DND-41 (cell line): ENCODE measurements at regions not wholly inside any gene's neighbourhood (a gene's known extent, or its start where the extent isn't known, plus 50 kb on each side); places are given as distances from the start of the nearest gene placed in this dataset.

Source experiments
- ATAC-seq: fragments of 200-7000 bp; cut with Tn5 transposase; 3 replicates; pipeline ENCODE4 v1.9.1; 2021; ENCODE audit warnings: low read depth; ENCODE audit not compliant: insufficient read depth
- DNase-seq: peaks from one replicate; pipeline ENCODE4 v3.0.0-alpha.2; 2020
- H2AFZ ChIP-seq: 2 replicates; pipeline ENCODE4 v1.6.0; 2012; ENCODE audit warnings: low read depth, low read length
- H3K27ac ChIP-seq: 2 replicates; pipeline ENCODE4 v1.5.1; 2012; ENCODE audit warnings: low read length, inconsistent platforms
- H3K27me3 ChIP-seq: fragments of 200-600 bp; sonication (generic); 2 replicates; pipeline ENCODE4 v1.6.0; 2012; ENCODE audit warnings: low read length, mild to moderate bottlenecking, inconsistent platforms; ENCODE audit not compliant: insufficient read depth, poor library complexity
- H3K36me3 ChIP-seq: 2 replicates; pipeline ENCODE4 v1.5.1; 2012; ENCODE audit warnings: low read length, inconsistent platforms; ENCODE audit not compliant: insufficient read depth
- H3K4me1 ChIP-seq: 2 replicates; pipeline ENCODE4 v1.5.1; 2012; ENCODE audit warnings: mild to moderate bottlenecking, low read length; ENCODE audit not compliant: insufficient read depth
- H3K4me2 ChIP-seq: 2 replicates; pipeline ENCODE4 v1.6.0; 2012; ENCODE audit warnings: mild to moderate bottlenecking, moderate library complexity, low read length, inconsistent platforms; ENCODE audit not compliant: insufficient read depth
- H3K4me3 ChIP-seq, 2 experiments: fragments of 200-600 bp in 1 of 2; shearing (Covaris generic) in 1 of 2; 2 replicates each; pipeline ENCODE4 v1.5.1; 2012 to 2016; ENCODE audit warnings: inconsistent platforms in 2 of 2, low read length in 2 of 2, mild to moderate bottlenecking in 2 of 2, low read depth in 1 of 2, moderate library complexity in 1 of 2
- H3K79me2 ChIP-seq: 2 replicates; pipeline ENCODE4 v1.6.0; 2012; ENCODE audit warnings: low read length, inconsistent platforms; ENCODE audit not compliant: insufficient read depth
- H3K9ac ChIP-seq: 2 replicates; pipeline ENCODE4 v1.6.0; 2012; ENCODE audit warnings: low read depth, mild to moderate bottlenecking, inconsistent platforms, low read length, moderate library complexity
- H3K9me3 ChIP-seq: 2 replicates; pipeline ENCODE4 v1.5.1; 2012; ENCODE audit warnings: low read length, moderate library complexity, mild to moderate bottlenecking, inconsistent platforms; ENCODE audit not compliant: insufficient read depth, severe bottlenecking
- H4K20me1 ChIP-seq: 2 replicates; pipeline ENCODE4 v1.6.0; 2012; ENCODE audit warnings: low read length; ENCODE audit not compliant: insufficient read depth
- EZH2 ChIP-seq: IDR thresholded peaks from 3 replicates; pipeline ENCODE4 v1.6.1; 2012; ENCODE audit warnings: borderline replicate concordance, low read depth, mild to moderate bottlenecking, moderate library complexity, low read length, inconsistent platforms; ENCODE audit not compliant: severe bottlenecking
- TF ChIP-seq, protein P1 (sequence below): IDR thresholded peaks from 2 replicates; pipeline ENCODE4 v1.5.1; 2012; ENCODE audit warnings: borderline replicate concordance, low read length, moderate library complexity, mild to moderate bottlenecking; ENCODE audit not compliant: poor library complexity, severe bottlenecking; ENCODE audit errors: extremely low read depth

- H3K79me2 ChIP-seq = no peaks in the 10 kb centered on the region
- no peak overlapping the region for H3K4me2 ChIP-seq
- no peak overlapping the region for H2AFZ ChIP-seq
- no peaks in the 10 kb centered on the region for H3K36me3 ChIP-seq
- no peak overlapping the region for H3K4me3 ChIP-seq
- no peaks in the 10 kb centered on the region for H3K4me1 ChIP-seq
- no peak for TF ChIP-seq EZH2
- TF ChIP-seq, protein P1, sequence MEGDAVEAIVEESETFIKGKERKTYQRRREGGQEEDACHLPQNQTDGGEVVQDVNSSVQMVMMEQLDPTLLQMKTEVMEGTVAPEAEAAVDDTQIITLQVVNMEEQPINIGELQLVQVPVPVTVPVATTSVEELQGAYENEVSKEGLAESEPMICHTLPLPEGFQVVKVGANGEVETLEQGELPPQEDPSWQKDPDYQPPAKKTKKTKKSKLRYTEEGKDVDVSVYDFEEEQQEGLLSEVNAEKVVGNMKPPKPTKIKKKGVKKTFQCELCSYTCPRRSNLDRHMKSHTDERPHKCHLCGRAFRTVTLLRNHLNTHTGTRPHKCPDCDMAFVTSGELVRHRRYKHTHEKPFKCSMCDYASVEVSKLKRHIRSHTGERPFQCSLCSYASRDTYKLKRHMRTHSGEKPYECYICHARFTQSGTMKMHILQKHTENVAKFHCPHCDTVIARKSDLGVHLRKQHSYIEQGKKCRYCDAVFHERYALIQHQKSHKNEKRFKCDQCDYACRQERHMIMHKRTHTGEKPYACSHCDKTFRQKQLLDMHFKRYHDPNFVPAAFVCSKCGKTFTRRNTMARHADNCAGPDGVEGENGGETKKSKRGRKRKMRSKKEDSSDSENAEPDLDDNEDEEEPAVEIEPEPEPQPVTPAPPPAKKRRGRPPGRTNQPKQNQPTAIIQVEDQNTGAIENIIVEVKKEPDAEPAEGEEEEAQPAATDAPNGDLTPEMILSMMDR = no peak
- DNase-seq (no peak), ATAC-seq (no peak)
- H3K9me3 ChIP-seq = no peaks in the 10 kb centered on the region
- H3K27ac ChIP-seq = no peak overlapping the region
- H3K9ac ChIP-seq = no peak overlapping the region
- no peaks in the 10 kb centered on the region for H4K20me1 ChIP-seq
- no peaks in the 10 kb centered on the region for H3K27me3 ChIP-seq
These were observed 471.6 kb downstream of the PCDH19 start for GRCh38 chrX:99938464-99938863.

DNA sequence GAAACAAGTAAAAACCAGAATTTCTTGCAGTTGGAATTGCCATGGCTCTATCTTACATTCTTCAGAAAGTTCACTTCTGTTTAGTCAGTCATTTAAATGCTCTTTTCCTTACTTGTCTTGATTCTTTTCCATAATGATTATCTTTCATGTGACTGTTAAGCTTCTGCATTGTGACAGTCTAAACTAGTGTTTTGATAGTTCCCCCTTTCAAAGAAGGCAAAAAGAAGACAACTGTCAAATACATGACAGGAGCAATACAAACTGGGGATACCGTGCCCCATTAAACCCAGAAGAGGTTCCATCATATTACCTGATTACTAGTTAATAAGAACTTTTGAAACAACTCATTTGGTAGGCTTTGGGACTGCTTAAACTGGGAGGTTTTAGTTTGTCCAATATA lies 476.2 kb downstream of the PCDH19 start:
- Histone ChIP-seq H3K27me3 (no peaks in the 10 kb centered on the region), H2AFZ (no peak overlapping the region), H3K9ac (no peak overlapping the region), H3K4me3 (no peak overlapping the region), H3K4me2 (no peak overlapping the region), H3K9me3 (no peaks in the 10 kb centered on the region), H4K20me1 (no peaks in the 10 kb centered on the region), H3K27ac (no peak overlapping the region), H3K79me2 (no peaks in the 10 kb centered on the region), H3K4me1 (no peaks in the 10 kb centered on the region), H3K36me3 (no peaks in the 10 kb centered on the region)
- TF ChIP-seq, protein P1 = no peak
- TF ChIP-seq EZH2 = no peak
- no peak for DNase-seq
- ATAC-seq = no peak

GRCh38 chrX:99914635-99915034 lies 495.4 kb downstream of the PCDH19 start:
- no peaks in the 10 kb centered on the region for H3K79me2 ChIP-seq
- no peak for DNase-seq
- no peaks in the 10 kb centered on the region for H3K9me3 ChIP-seq
- no peaks in the 10 kb centered on the region for H3K36me3 ChIP-seq
- H3K9ac ChIP-seq = no peak overlapping the region
- no peak overlapping the region for H3K4me3 ChIP-seq
- no peak for TF ChIP-seq EZH2
- TF ChIP-seq, protein P1 = no peak
- ATAC-seq = no peak
- no peak overlapping the region for H3K27ac ChIP-seq
- H3K4me2 ChIP-seq = no peak overlapping the region
- H2AFZ ChIP-seq = no peak overlapping the region
- H3K27me3 ChIP-seq = no peaks in the 10 kb centered on the region
- no peaks in the 10 kb centered on the region for H3K4me1 ChIP-seq
- H4K20me1 ChIP-seq = no peaks in the 10 kb centered on the region

DNA sequence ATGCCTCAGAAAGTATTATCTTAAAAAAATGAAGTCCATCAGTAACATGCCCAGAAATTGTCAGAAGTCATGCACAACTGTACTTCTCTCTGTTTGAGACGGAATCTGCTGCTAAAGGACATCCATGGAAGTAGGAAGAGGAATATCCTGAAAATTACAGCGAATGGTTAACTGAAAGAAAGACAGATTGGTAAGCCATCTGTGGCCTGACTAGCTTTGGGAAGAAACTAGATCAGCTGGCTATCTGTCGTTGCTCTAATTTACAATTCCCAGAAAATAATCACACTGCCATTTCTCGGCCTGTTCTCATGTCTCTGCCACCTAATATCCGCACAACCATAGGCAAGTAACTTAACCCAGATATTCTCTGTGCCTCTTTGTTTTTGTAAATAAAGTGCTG lies 496.5 kb downstream of the PCDH19 start:
- Histone ChIP-seq H3K4me1 (no peaks in the 10 kb centered on the region), H2AFZ (no peak overlapping the region), H3K27me3 (no peaks in the 10 kb centered on the region), H3K9me3 (no peaks in the 10 kb centered on the region), H3K27ac (no peak overlapping the region), H3K9ac (no peak overlapping the region), H3K4me2 (no peak overlapping the region), H3K36me3 (no peaks in the 10 kb centered on the region), H3K4me3 (no peak overlapping the region), H3K79me2 (no peaks in the 10 kb centered on the region), H4K20me1 (no peaks in the 10 kb centered on the region)
- TF ChIP-seq EZH2 = no peak
- TF ChIP-seq, protein P1 = no peak
- DNase-seq = no peak
- ATAC-seq = no peak
